ENCODE measurements at regions not wholly inside any gene's neighbourhood (a gene's known extent, or its start where the extent isn't known, plus 50 kb on each side); places are given as distances from the start of the nearest gene placed in this dataset.

GRCh38 chr2:19416784-19417684 is 58.6 kb upstream of the OSR1 start:
- TF ChIP-seq HDAC2 (IDR thresholded peaks at IDR 0.05) (no peak), NRF1 (conservative IDR thresholded peaks at IDR 0.05; ENCODE audit: low read depth, low read length) (no peak), YY1 (IDR thresholded peaks at IDR 0.05; ENCODE audit: low read depth, low read length) (no peak), ESRRA (IDR thresholded peaks at IDR 0.05; ENCODE audit: low read length) (no peak), RELA (IDR thresholded peaks at IDR 0.05; ENCODE audit: borderline replicate concordance, partially characterized antibody) (no peak), EZH2 (IDR thresholded peaks at IDR 0.05; ENCODE audit: borderline replicate concordance, control insufficient read depth, low read depth, low read length) (no peak), RFX5 (IDR thresholded peaks at IDR 0.05; ENCODE audit: low read depth, low read length) (no peak), CTCF (IDR thresholded peaks at IDR 0.05 in 2 of 3, conservative IDR thresholded peaks at IDR 0.05 in 1 of 3; ENCODE audit: control insufficient read depth in 2 of 3, extremely low read depth in 1 of 3, insufficient read depth in 1 of 3, low read depth in 3 of 3, low read length in 3 of 3) (no peak), PML (IDR thresholded peaks at IDR 0.05; ENCODE audit: low read length) (no peak), PRDM15 (CRISPR knock-in tag; IDR thresholded peaks at IDR 0.05) (no peak)

Measured in GM12878 (cell line).